Nephron progenitor cell (in vitro differentiated cells): ENCODE measurements at regions not wholly inside any gene's neighbourhood (a gene's known extent, or its start where the extent isn't known, plus 50 kb on each side); places are given as distances from the start of the nearest gene placed in this dataset.

ENCODE experiments used
- DNase-seq: peaks from one replicate; pipeline ENCODE4 v3.0.0; 2021
- H3K27ac Mint-ChIP-seq: 2 replicates; pipeline ENCODE4 v1.8.0; 2021; ENCODE audit warnings: mild to moderate bottlenecking, moderate library complexity, mixed read lengths
- H3K27me3 Mint-ChIP-seq: 2 replicates; pipeline ENCODE4 v1.8.0; 2021; ENCODE audit warnings: mild to moderate bottlenecking, low read depth, mixed read lengths; ENCODE audit not compliant: poor library complexity
- H3K36me3 Mint-ChIP-seq: 2 replicates; pipeline ENCODE4 v1.8.0; 2021; ENCODE audit warnings: low read depth, mixed read lengths
- H3K4me1 Mint-ChIP-seq: 2 replicates; pipeline ENCODE4 v1.8.0; 2021; ENCODE audit warnings: mixed read lengths
- H3K4me3 Mint-ChIP-seq: 2 replicates; pipeline ENCODE4 v1.8.0; 2021; ENCODE audit warnings: mild to moderate bottlenecking, moderate library complexity, mixed read lengths
- H3K9me3 Mint-ChIP-seq: 2 replicates; pipeline ENCODE4 v1.8.0; 2021; ENCODE audit warnings: mild to moderate bottlenecking, moderate library complexity, mixed read lengths
- TF ChIP-seq, protein P1 (sequence below): fragments of 200-600 bp; sonication (generic); IDR thresholded peaks from 2 replicates; pipeline ENCODE4 v1.5.0; 2021; ENCODE audit warnings: antibody characterized with exemption

DNA sequence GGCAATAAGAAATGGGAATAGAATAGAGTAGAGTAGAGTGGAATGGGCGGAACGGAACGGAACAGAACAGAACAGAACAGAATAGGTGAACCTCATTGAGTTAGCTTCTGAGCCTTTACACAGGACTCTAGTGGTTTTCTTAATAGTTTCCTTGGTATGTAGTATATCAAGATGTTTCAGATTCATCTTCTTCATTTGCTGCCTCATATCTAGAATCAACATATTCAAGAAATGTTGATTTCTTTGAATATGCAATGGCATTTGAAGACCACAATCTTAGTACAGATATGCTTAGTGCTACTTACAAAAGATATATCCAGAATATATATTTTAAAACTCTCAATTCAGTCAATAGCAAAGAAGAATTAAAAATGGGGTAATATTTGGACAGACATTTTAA is 133.8 kb downstream of the TSEN15 start:
- Mint-ChIP-seq H3K27ac (no peak overlapping the region), H3K4me1 (no peaks in the 10 kb centered on the region), H3K9me3 (no peaks in the 10 kb centered on the region), H3K36me3 (no peaks in the 10 kb centered on the region), H3K27me3 (peaks cover 7% of the 10 kb centered on the region), H3K4me3 (no peak overlapping the region)
- TF ChIP-seq, protein P1, sequence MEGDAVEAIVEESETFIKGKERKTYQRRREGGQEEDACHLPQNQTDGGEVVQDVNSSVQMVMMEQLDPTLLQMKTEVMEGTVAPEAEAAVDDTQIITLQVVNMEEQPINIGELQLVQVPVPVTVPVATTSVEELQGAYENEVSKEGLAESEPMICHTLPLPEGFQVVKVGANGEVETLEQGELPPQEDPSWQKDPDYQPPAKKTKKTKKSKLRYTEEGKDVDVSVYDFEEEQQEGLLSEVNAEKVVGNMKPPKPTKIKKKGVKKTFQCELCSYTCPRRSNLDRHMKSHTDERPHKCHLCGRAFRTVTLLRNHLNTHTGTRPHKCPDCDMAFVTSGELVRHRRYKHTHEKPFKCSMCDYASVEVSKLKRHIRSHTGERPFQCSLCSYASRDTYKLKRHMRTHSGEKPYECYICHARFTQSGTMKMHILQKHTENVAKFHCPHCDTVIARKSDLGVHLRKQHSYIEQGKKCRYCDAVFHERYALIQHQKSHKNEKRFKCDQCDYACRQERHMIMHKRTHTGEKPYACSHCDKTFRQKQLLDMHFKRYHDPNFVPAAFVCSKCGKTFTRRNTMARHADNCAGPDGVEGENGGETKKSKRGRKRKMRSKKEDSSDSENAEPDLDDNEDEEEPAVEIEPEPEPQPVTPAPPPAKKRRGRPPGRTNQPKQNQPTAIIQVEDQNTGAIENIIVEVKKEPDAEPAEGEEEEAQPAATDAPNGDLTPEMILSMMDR, result no peak
- no peak for DNase-seq

DNA sequence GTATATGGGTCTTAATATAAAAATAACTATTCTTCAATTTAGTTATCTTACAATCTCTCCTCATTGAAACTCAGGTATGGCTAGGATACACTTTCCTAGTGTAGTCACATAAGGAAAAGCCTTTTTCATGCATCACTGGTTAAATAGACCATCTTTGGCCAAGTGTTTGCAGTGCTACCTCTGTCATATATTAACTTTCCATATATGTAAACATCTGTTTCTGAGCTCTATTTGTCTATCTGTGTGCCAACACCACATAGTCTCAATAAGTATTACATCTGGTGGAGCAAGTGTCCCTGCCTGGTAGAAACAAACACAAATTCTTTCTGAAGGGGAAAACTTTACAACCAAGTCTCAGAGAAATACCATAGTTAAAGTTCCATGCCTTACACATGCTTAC is 134.6 kb downstream of the TSEN15 start:
- Mint-ChIP-seq H3K27ac (no peak overlapping the region), H3K4me3 (no peak overlapping the region), H3K27me3 (peaks cover 7% of the 10 kb centered on the region), H3K4me1 (peaks cover 1% of the 10 kb centered on the region), H3K9me3 (no peaks in the 10 kb centered on the region), H3K36me3 (no peaks in the 10 kb centered on the region)
- DNase-seq, result no peak
- TF ChIP-seq, protein P1, result no peak

DNA sequence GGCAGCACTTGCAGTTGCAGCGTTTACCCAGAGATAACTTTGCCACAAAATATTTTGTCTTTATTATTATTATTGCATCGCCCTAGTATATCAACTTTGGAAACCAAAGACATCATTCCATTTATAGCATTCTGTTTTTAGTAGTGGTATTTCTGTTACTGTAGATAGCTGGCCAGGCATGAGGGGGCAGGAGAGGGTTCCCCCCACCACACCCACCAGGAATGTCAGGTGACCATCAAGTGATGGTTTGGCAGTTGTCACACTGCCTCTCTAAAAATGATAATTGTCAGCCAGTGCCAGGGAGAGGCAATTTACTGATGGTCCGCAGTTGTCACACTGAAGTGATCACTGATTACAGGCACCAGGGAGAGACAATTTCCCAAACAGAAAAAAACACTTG is 135.6 kb downstream of the TSEN15 start:
- DNase-seq, result no peak
- Mint-ChIP-seq H3K9me3 (no peaks in the 10 kb centered on the region), H3K27ac (no peak overlapping the region), H3K36me3 (no peaks in the 10 kb centered on the region), H3K27me3 (peaks cover 4% of the 10 kb centered on the region), H3K4me1 (peaks cover 5% of the 10 kb centered on the region), H3K4me3 (no peak overlapping the region)
- TF ChIP-seq, protein P1, result no peak

DNA sequence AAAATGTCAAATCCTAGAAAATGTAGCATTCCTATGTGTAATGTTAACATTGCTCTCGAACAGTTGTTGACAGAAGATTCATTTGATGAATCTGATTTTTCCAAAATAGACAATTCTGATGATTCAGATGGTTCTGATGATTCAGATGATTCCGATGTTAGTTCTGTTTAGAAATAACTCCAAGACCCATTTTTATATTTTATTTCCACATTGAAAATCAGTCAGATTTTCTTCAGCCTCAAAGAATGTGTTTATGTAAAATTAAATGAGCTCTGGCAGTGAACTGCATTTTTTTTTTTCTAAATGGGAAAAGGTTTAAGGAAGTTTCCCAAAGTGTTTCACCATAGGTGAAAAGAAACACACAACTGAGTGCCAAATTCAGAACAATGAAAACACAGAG is 136.5 kb downstream of the TSEN15 start:
- no peaks in the 10 kb centered on the region for H3K9me3 Mint-ChIP-seq
- TF ChIP-seq, protein P1, result no peak
- H3K27ac Mint-ChIP-seq, result no peak overlapping the region
- H3K4me3 Mint-ChIP-seq, result no peak overlapping the region
- peaks cover 3% of the 10 kb centered on the region for H3K27me3 Mint-ChIP-seq
- DNase-seq, result no peak
- H3K36me3 Mint-ChIP-seq, result no peaks in the 10 kb centered on the region
- peaks cover 5% of the 10 kb centered on the region for H3K4me1 Mint-ChIP-seq

DNA sequence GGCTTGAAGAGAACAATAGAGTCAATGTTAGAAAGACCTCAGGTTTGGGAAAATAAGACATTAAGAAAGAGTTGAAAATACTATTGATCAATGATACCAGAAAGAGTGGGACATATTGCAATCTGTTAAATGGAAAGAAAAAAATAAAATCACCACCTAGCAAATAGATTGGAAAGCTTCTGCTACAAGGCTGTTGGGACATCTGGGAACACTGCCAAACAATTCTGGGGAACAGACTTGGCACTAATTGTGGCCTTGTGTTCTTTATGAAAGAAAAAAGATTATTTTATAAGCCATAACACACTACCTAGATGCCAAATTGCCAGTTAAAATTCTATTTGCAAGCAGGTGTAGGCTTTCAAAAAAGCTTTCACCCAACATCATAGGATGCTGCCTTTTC is 137.8 kb downstream of the TSEN15 start:
- no peak overlapping the region for H3K4me3 Mint-ChIP-seq
- TF ChIP-seq, protein P1, result no peak
- DNase-seq, result no peak
- H3K4me1 Mint-ChIP-seq, result peaks cover 5% of the 10 kb centered on the region
- H3K27me3 Mint-ChIP-seq, result peaks cover 7% of the 10 kb centered on the region
- no peaks in the 10 kb centered on the region for H3K36me3 Mint-ChIP-seq
- H3K27ac Mint-ChIP-seq, result no peak overlapping the region
- no peaks in the 10 kb centered on the region for H3K9me3 Mint-ChIP-seq

DNA sequence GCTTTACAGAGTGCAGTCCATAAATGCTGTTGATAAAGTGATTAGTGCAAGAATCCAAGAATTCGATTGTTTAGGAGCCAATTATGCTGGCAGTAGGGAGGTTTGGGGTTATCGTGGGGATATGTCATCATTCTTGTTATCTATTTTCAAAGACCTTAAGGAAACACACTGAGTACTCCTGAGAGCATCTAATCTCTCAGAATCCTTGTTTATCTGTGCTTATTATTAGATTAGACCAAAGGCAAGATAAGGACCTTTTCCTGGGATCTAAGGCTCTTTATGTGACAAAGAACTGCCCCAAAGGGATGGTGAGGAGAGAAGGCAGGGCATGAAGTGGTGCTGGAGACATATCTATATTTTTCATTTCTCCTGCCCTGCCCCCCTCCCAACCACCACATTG is 139.1 kb downstream of the TSEN15 start:
- H3K27ac Mint-ChIP-seq, result no peak overlapping the region
- peaks cover 4% of the 10 kb centered on the region for H3K27me3 Mint-ChIP-seq
- peaks cover 5% of the 10 kb centered on the region for H3K4me1 Mint-ChIP-seq
- H3K36me3 Mint-ChIP-seq, result no peaks in the 10 kb centered on the region
- H3K9me3 Mint-ChIP-seq, result no peaks in the 10 kb centered on the region
- DNase-seq, result no peak
- H3K4me3 Mint-ChIP-seq, result no peak overlapping the region
- TF ChIP-seq, protein P1, result no peak
